ENCODE measurements at regions not wholly inside any gene's neighbourhood (a gene's known extent, or its start where the extent isn't known, plus 50 kb on each side); places are given as distances from the start of the nearest gene placed in this dataset.

DNA sequence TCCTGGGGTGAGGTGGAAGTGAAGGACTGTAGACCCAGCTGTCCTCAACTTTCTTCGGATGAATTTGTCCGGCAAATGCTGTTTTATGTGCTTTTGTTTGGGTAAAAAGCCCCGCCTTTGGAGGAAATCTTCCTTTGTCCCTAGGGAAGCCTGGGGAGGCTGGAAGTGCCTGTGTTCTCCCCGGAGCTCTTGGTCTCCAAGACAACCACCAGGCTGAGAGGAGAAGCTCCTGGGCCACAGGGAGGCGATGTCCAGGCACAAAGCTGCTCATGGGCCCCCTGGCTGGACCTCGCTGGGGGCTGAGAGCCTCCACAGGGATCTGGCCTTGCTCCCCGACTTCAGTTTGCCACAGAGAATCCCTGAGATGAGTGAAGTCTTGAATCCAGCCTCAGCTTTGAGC lies 293.1 kb upstream of the N4BP1 start:
- no peak for DNase-seq (ENCODE audit: low read depth in 1 of 2, low spot score in 1 of 2)

DNA sequence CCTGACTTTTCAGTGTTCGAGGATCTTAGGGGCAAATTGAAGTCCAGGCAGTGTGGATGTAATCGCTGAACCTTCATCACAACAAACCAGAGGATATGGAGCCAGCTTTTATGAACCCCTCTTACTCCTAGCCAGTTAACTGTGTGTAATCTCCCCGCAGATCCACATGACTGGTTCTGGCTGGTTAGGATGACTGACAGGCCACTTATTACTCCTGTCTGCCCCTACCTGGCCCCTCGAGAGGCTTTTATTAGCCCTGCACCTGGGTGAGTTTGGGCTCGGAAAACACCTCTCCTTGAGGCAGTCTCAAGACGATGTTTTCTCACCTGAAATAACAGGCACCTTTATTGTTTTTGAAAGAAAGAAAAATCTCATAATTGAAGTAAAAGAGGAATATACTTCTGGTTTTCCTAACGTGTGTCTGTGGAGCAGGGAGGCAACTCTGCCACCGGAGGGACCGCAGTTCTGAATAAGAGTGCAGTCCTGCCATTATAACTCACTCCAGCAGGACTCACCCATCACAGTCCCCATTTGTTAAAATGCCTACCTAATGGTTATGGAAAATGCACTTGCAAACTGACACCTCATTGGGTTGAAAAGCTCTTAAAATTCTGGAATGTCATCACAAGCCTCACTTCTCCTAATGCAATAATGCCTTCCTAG lies 291.9 kb upstream of the N4BP1 start:
- DNase-seq (ENCODE audit: low read depth in 1 of 2, low spot score in 1 of 2), result no peak

DNA sequence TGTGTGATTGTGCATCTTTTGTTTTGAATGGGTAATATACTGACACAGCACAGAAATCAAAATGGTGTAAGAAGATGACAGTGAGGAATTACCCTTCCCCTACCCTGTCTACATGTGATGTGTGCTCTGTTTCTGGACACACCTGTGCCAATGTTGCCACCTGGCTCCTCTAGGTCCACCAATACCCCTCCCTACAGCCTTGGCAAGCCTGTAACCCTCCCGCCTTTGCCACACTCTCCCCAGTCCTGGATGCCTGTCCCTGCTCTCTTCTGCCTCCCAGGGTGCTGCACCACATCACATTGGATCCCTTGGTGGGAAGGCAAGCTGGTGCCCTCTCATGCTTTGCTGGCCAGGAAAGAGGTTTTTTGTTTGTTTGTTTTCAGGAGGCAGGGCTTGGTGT lies 289.5 kb upstream of the N4BP1 start:
- no peak for DNase-seq (ENCODE audit: low read depth in 1 of 2, low spot score in 1 of 2)

DNA sequence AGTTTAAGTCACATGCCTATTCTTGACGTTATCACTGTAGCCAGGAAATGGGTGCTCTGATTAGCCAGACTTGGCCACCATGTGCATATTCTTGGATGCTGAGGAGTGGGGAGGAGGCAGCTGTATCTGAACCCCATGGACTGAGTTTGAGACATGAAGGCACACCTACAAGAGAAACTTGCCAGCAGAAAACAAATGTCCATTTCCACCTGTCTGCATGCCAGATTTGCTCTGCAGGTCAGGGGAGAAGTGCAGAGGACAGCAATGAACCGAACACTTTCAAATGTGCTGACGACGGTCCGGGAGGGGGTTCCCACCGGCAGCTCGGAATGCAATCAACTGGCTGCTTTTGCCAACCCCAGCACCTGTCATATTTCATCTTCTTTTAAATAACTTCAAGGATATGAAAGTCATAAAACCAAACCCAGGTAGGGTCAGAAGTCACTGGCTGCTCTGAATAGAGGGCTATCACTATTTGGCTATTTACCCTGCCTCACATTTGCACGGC lies 287.8 kb upstream of the N4BP1 start:
- no peak for DNase-seq (ENCODE audit: low read depth in 1 of 2, low spot score in 1 of 2)

DNA sequence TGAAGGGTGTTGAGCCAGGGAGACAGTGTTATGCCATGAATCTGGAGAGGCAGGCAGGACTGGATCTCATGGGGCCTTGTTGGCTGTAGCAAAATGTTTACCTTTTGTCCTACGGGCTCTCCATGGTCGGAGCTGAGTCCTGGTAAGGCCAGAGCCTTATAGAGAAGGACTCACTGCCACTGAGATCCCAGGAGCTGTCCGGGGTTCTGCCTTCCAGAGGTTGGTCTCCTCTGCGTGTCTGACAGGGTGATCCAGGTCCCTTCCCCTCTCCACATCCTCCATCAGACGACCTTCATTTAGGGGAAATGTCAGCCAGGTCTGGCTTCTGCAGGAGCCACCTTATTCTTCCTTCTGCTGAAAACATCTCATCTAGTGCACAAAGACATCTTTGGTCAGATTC lies 285.2 kb upstream of the N4BP1 start:
- DNase-seq (ENCODE audit: low read depth in 1 of 2, low spot score in 1 of 2), result no peak

DNA sequence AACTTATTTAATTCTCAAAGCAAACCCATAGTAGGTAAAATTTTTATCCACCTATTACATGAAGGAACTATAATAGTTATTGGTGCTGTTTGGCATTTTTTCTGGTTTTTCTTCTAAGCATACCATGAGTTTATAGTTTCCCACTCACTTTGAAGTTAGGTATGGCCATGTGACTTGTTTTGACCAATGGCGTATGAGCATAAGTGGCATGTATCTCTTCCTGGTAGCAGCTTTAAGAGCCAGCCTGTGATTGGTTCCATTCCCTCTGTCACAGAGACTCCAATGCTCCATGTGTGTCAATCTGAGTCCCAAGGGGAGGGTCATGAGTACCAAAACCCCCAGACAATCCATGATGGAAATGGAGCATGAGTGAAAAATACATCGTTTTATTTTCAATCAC lies 282.9 kb upstream of the N4BP1 start:
- no peak for DNase-seq (ENCODE audit: low read depth in 1 of 2, low spot score in 1 of 2)

DNA sequence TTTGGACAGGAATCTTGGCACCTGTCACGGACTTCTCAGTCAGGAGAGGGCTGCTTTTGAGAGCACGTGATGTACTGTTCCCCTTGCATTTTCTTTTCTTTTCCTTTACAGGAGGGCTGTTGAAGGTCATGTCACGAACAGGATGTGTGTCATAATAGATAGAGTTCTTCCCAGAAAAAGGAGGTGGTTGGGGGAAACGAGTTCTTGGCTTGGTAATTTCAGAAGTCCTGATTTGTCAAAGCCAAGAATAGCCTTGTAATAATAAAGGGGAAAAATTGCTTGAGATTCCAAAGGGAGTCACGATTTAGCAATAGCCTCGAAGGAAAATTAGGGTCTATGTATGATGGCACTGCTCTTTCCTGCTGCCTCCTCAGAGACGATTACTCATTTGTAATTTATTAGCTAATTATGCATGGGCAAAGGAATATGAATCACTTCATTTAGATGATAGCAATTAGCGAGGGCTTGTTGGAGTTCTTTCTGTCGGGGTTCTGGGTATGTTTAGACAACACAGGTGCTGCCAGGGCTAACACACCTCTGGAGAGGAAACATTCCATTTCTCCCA lies 277.7 kb upstream of the N4BP1 start:
- DNase-seq (ENCODE audit: low read depth in 1 of 2, low spot score in 1 of 2), result no peak

DNA sequence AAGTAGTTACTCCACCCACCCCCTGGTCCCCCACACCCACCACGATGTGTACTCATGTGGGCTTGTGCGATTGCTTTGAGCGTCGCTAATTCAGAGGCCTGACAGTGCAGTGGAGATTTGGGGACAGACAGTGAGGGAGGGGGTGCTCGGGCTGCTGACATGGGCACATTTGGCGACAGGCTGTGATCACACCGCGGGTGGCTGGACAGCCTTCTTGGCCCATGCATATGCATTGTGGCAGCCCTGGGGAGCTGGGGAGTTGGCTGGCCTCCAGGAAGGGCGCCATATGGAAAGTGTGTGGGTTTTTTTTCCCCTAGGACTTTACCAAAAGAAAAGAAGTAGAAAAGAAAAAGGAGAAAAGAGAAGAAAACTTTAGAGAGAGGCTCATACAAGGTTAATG lies 275.5 kb upstream of the N4BP1 start:
- no peak for DNase-seq (ENCODE audit: low read depth in 1 of 2, low spot score in 1 of 2)

DNA sequence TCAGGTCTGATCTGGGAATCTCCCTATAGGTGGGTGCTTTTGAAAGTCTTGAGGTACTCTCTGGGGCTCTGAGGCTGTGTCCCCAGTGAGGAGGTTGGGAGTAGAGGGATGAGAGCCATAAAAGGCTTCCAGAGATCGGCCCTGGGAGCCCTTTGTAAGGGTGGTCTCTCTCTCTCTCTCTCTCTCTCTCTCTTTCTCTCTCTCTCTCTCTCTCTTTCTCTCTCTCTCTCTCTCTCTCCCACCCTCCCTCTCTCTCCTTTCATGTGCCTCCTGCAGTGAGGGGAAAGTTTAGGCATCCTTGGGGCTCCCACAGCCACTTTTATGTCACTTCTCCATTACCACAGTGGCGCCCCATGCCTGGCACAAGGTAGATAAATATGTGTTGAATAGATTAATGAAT lies 271.3 kb upstream of the N4BP1 start:
- DNase-seq (ENCODE audit: low read depth in 1 of 2, low spot score in 1 of 2), result no peak

DNA sequence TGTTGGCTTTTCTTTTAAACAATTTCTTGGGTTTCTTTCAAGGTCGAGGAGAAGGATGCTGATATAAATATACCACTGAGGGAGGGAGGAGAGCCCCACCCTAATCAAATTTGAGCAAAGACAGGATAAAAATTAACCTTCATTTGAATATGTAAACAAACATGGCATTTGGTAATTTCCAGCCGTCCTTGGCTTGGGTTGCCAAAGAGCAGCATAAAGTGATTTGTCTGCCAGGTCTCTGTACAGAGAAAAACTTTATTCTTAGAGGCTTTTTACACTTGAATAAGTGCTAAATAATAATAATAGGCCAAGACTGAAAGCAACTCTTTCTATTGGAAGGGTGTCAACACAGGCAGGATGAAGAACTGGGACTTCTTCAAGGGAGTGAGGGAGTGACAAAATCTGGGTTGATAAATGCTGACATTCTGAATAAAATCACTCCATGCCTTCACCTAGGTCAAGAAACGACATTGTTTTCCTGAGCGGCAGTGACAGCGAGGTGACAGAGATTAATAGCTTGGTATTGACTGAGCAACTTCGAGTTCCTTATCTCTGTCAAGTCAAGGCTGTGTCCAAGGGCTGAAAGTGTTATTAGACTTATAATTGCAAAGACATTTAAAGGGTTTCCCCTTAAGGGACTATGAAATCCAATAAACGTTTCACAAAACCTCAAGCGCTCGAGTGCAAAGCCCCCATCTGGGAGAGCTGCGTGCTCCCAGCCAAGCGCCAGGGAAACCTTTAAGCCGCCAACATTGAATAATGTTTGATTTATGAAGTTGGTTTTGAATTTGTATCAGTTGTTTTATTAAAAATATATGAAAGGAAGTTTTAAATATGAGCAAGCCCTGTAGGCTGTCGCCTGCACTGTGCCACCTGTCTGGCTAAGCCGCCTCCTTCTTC lies 269.5 kb upstream of the N4BP1 start:
- no peak for DNase-seq (ENCODE audit: low read depth in 1 of 2, low spot score in 1 of 2)

DNA sequence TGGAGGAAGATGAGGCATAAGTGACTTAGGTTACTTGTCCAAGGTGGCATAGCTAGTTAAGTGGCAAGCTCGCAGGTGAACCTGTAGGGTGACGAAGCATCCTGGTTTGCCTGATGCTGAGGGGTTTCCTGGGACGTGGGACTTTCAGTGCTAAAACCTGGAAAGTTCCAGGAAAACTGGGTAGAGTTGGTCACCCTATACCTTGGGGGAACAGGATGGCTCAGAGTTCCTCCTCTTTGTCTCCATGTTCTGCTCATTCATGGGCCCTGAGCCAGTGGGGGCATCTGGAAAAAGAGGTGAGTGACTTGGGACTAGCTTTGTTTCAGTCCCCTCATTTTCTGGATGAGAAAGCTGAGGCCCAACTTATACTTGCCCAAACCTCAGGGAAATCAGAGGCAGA lies 268.0 kb upstream of the N4BP1 start:
- DNase-seq (ENCODE audit: low read depth in 1 of 2, low spot score in 1 of 2), result no peak

DNA sequence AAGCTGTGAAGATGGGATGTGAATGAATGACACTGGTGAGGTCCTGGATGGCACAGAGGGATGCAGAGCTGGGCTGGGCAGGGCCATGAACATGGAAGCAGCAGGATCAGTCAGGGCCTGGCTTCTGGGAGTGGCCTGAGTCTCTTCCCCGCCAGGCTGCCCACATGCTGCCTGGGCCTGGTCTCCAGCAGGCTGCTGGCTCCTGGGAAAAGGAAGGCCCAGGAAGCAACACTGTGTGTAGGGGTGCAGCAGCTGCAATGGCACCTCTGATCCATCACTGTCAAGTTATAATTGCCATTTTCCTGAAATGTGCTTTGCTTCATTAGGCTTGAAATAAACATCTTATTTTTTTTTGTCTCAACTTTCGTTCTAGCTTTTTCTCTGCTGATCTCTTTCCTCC lies 260.2 kb upstream of the N4BP1 start:
- DNase-seq (ENCODE audit: low read depth in 1 of 2, low spot score in 1 of 2), result no peak

DNA sequence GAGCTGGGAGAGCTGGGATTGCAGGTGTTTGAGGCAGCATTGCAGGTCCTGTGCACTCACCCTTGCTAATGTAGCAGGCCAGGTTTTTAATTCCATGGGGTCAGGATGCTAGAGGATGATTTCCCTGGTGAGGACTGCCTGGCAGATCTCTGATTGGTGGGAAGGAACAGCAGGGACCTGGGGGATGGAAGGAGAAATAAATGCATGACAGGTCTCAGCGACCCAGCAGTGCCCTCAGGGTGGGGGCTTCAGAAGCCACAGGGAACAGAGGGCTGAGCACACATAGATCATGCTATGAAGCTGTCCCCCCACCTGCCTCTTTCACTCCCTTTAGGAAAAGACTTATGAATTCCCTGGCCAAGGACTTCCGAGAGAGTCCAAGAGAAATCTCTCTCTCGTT lies 255.5 kb upstream of the N4BP1 start:
- DNase-seq (ENCODE audit: low read depth in 1 of 2, low spot score in 1 of 2), result no peak

DNA sequence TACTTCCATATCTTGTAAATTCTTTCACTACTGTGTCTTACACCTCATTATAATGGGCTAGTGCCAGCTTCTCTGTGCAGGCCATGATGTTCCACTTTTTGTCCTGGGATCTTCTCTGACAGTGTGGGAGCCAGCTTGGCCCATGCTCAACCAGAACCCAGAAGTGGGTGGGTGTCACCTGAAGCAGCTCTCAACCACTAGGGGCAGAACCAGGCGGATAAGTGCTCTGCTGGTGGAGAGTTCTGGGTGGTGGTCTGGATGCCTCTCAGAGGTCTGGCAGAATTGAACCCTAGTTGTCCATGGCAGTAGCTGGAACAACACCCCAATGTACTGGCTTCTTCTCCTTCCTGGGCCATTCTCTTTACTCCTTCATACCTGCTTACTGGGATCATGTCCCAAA lies 254.1 kb upstream of the N4BP1 start:
- DNase-seq (ENCODE audit: low read depth in 1 of 2, low spot score in 1 of 2), result no peak

DNA sequence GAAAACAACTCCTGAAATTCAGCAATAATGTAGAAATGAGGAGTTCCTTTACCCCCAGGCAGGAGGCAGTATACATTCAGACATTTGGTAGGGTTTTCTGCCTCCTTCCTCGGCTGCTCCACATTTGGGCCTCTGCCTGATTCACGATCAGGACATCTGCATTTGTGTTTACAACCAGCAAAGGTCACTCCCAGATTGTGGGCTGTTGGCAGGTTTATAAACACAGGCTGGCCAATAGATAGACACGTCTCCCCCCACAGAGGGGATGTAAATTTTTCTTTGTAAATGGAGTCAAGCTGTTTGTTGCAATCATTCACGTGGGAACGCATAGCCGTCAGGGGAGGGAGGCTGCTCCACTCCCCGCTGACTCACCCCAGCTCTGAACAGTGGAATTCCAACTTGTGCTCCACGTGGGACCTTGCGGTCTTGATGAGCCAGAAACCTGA lies 252.1 kb upstream of the N4BP1 start:
- no peak for DNase-seq (ENCODE audit: low read depth in 1 of 2, low spot score in 1 of 2)

DNA sequence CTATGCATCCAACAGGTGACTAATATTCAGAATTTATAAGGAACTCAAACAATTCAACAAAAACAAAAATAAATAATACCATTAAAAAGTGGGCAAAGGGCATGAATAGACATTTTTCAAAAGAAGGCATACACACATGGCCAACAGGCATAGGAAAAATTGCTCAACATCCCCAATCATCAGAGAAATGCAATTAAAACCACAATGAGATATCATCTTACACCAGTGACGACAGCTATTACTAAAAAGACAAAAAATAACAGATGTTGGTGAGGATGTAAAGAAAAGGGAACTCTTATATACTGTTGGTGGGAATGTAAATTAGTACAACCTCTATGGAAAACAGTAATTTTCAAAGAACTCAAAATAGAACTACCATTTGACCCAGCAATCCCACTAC lies 250.4 kb upstream of the N4BP1 start:
- DNase-seq (ENCODE audit: low read depth in 1 of 2, low spot score in 1 of 2), result no peak

DNA sequence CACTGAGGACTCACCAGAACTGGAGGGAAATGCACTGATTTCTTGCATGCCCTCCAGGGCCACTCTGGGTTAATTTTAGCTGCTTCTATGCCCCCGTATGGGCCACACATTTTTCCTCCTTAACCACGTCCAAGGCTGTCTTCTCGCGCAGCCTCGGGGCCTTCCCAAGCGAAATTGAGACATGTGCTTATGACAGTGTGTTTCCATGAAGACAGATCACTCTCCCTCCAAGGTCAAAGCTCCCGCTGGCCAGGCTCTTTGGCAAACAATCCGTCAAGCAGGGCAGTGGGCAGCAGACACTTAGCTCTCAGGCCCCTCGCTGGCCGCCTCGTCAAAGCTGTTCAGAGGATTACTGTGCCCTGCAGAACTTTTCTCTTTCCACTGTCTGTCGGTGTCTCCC lies 243.0 kb upstream of the N4BP1 start:
- no peak for DNase-seq (ENCODE audit: low read depth in 1 of 2, low spot score in 1 of 2)

DNA sequence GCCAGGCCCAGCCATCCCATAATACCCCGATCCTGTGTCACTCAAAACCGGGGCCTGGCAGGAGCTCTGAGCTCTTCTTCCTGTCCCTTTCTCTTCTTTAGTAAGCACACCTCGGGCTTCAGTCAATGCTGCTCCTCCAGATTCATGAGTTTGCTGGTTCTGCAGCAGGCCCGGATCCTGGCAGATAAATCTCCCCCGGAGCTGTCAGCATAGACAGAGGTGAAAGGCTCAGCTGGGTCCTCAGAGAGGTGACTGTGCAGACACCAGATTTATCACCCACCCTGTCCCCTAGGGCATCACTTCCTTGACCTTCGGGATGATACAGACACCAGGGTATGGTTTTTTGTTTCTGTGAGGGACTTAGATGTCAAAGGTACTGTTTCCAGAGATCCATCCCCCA lies 242.5 kb upstream of the N4BP1 start:
- DNase-seq (ENCODE audit: low read depth in 1 of 2, low spot score in 1 of 2), result no peak

DNA sequence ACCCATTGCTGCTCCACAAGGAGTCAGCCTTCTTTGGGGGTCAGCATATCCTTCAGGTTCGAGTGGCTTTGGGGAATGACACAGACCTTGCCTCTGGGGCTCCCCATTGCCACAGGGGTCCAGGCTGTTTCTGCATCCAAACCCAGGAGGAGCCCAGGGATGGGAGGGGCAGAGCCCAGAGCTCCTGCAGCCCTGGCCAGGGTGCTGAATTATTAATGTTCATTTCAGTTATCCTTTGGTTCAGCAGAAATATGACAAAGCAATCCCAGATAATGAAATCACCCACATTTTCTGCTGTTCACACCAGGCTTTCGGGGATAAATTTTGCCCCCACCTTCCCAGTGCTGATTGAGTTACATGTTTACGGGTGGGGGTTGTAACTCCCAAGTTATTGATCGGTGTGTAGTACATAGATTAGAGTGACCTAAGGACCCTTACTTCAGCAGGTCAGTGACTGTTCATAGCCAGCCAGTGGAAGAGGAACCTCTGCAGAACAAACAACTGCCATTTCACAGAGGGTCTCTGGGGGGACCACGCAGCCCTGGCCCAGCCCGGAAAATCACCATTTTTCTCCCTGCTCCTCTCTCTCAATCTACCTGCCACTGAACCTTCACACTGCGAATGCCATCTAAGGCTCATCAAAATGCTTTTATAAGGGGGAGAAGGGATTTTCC lies 240.3 kb upstream of the N4BP1 start:
- DNase-seq (ENCODE audit: low read depth in 1 of 2, low spot score in 1 of 2), result no peak

DNA sequence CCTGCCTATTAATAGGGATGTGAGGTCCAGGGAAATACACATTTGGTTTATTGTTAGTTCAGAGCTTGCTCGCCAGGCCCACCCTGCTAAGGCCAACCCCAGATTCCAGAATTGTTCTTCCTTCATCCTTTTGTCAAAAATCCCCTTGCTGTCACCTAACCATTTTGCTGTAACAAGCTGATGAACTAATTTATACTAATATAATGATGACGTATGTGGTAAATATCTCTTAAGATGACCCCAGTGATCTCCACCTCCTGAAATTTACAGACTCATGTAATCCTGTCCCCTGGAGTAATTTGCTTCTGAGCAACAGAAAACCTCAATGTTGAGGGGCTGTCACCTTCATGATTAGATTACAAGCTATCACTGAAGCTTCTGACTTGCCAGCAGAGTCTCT lies 236.3 kb upstream of the N4BP1 start:
- DNase-seq (ENCODE audit: low read depth in 1 of 2, low spot score in 1 of 2), result no peak

DNA sequence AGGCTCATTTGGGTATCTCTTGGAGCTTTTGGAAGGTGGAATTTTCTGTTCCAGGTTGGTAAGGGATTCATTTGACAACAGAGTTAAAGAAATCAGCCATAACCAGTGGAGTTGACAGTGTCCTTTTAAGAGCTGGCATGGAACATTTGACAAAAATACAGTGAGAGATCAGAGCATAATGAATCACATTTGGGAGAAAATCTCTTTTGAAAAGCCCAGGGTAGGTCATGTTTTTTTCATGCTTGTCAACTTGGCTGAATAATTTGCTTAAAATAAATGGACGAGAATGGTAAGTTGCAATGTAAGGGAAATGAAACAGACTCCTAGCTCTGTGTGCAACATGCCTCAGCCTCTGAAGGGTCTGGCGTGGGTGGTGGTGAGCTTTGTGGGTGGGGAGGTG lies 235.3 kb upstream of the N4BP1 start:
- no peak for DNase-seq (ENCODE audit: low read depth in 1 of 2, low spot score in 1 of 2)

DNA sequence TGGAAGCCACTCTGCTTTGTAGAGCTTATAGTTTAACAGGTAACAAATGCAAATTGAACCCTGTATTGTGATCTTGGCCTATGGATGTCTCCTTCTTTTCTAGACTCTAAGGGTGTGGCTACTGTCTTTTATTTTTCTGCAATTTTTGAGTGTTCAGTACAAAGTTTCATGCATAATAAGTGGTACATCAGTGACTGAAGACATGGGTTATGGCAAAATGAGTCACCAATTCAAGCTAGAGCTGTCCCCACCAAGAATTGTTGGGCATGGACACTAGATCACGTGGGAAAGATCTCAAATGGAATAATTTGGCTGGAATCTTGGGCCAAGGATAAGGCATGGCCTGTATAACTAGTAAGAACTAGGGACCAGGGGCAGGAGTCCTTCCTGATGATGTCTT lies 228.4 kb upstream of the N4BP1 start:
- no peak for DNase-seq (ENCODE audit: low read depth in 1 of 2, low spot score in 1 of 2)
